ENCODE measurements at regions not wholly inside any gene's neighbourhood (a gene's known extent, or its start where the extent isn't known, plus 50 kb on each side); places are given as distances from the start of the nearest gene placed in this dataset.

DNA sequence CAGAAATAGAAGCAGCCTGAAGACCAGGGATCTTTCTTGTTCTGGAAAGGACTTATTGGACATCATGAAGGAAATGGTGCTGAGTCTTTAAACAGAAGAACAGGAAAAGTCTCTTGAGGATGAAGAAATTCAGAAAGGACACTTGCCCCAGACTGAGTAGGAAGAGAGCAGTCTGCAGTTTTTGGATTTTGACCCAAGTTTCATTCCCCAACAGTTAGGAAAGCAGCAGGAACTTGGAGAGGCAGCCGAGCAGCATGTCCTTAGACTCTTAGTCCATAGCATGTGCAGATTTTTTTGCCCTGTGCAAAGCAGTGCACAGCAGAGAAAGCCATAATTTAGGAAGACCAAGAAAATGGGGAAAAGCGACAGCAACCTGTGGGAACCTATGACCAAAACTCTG lies 927.2 kb upstream of the AUTS2 start:
- H2AFZ ChIP-seq (ENCODE audit: low read length): no peak overlapping the region
- H4K20me1 ChIP-seq (ENCODE audit: insufficient read depth, low read length): no peaks in the 10 kb centered on the region
- H3K9ac ChIP-seq (ENCODE audit: low read length): no peak overlapping the region
- no peaks in the 10 kb centered on the region for H3K36me3 ChIP-seq (replicated peaks; ENCODE audit: insufficient read depth, low read length)
- no peaks in the 10 kb centered on the region for H3K79me2 ChIP-seq (ENCODE audit: low read length)
- no peaks in the 10 kb centered on the region for H3K9me2 ChIP-seq (replicated peaks; ENCODE audit: insufficient read depth, low read length)
- TF ChIP-seq EZH2 (optimal IDR thresholded peaks at IDR 0.05; ENCODE audit: low read depth, low read length): no peak
- no peak for TF ChIP-seq EZH2phosphoT487 (IDR thresholded peaks at IDR 0.05; ENCODE audit: low read length)
- TF ChIP-seq, protein P1, sequence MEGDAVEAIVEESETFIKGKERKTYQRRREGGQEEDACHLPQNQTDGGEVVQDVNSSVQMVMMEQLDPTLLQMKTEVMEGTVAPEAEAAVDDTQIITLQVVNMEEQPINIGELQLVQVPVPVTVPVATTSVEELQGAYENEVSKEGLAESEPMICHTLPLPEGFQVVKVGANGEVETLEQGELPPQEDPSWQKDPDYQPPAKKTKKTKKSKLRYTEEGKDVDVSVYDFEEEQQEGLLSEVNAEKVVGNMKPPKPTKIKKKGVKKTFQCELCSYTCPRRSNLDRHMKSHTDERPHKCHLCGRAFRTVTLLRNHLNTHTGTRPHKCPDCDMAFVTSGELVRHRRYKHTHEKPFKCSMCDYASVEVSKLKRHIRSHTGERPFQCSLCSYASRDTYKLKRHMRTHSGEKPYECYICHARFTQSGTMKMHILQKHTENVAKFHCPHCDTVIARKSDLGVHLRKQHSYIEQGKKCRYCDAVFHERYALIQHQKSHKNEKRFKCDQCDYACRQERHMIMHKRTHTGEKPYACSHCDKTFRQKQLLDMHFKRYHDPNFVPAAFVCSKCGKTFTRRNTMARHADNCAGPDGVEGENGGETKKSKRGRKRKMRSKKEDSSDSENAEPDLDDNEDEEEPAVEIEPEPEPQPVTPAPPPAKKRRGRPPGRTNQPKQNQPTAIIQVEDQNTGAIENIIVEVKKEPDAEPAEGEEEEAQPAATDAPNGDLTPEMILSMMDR (IDR thresholded peaks at IDR 0.05; ENCODE audit: low read length): no peak
- H3K4me2 ChIP-seq (ENCODE audit: low read depth, low read length): no peak overlapping the region
- H3K4me3 ChIP-seq (ENCODE audit: low read length): no peak overlapping the region
- no peaks in the 10 kb centered on the region for H3K27me3 ChIP-seq (replicated peaks; ENCODE audit: insufficient read depth, low read length)
- H3K27ac ChIP-seq (ENCODE audit: low read length): no peak overlapping the region
- no peak for DNase-seq
- H3K4me1 ChIP-seq (ENCODE audit: low read length): no peaks in the 10 kb centered on the region
- no peaks in the 10 kb centered on the region for H3F3A ChIP-seq (ENCODE audit: insufficient read depth, low read length)
- H3K9me3 ChIP-seq (replicated peaks; ENCODE audit: insufficient read depth, low read length): no peaks in the 10 kb centered on the region

GRCh38 chr7:68671671-68672070 lies 926.6 kb upstream of the AUTS2 start:
- Histone ChIP-seq H3K27me3 (replicated peaks; ENCODE audit: insufficient read depth, low read length) (no peaks in the 10 kb centered on the region), H3K9ac (ENCODE audit: low read length) (no peak overlapping the region), H2AFZ (ENCODE audit: low read length) (no peak overlapping the region), H3K27ac (ENCODE audit: low read length) (no peak overlapping the region), H3K36me3 (replicated peaks; ENCODE audit: insufficient read depth, low read length) (no peaks in the 10 kb centered on the region), H3K4me3 (ENCODE audit: low read length) (no peak overlapping the region), H3K9me3 (replicated peaks; ENCODE audit: insufficient read depth, low read length) (no peaks in the 10 kb centered on the region), H3K4me2 (ENCODE audit: low read depth, low read length) (no peak overlapping the region), H4K20me1 (ENCODE audit: insufficient read depth, low read length) (no peaks in the 10 kb centered on the region), H3K79me2 (ENCODE audit: low read length) (no peaks in the 10 kb centered on the region), H3K4me1 (ENCODE audit: low read length) (no peaks in the 10 kb centered on the region), H3K9me2 (replicated peaks; ENCODE audit: insufficient read depth, low read length) (no peaks in the 10 kb centered on the region), H3F3A (ENCODE audit: insufficient read depth, low read length) (no peaks in the 10 kb centered on the region)
- no peak for DNase-seq
- TF ChIP-seq, protein P1 (IDR thresholded peaks at IDR 0.05; ENCODE audit: low read length): no peak
- no peak for TF ChIP-seq EZH2phosphoT487 (IDR thresholded peaks at IDR 0.05; ENCODE audit: low read length)
- TF ChIP-seq EZH2 (optimal IDR thresholded peaks at IDR 0.05; ENCODE audit: low read depth, low read length): no peak

DNA sequence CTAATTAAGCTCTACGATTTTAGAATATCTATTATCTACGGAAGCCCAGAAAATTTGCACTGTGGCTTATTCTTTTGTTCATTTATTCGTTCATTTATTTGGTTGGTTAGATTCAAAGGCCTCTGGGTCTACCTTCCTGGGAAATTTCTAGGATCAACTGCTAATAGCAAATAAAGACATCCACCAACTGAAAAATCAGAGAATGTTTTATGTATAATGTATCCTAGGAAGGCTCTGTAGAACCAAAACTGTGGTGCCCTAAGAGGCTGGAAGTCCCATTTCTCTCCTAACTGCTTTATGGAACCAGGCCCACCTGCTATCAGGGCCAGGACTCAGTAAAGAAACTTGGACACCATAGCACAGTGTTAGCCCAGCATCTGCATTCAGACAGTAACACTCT lies 923.4 kb upstream of the AUTS2 start:
- Histone ChIP-seq H3K27ac (ENCODE audit: low read length) (no peak overlapping the region), H3K36me3 (replicated peaks; ENCODE audit: insufficient read depth, low read length) (no peaks in the 10 kb centered on the region), H3K4me2 (ENCODE audit: low read depth, low read length) (no peak overlapping the region), H3K27me3 (replicated peaks; ENCODE audit: insufficient read depth, low read length) (no peaks in the 10 kb centered on the region), H3K4me3 (ENCODE audit: low read length) (no peak overlapping the region), H3K4me1 (ENCODE audit: low read length) (no peaks in the 10 kb centered on the region), H3F3A (ENCODE audit: insufficient read depth, low read length) (no peaks in the 10 kb centered on the region), H2AFZ (ENCODE audit: low read length) (no peak overlapping the region), H4K20me1 (ENCODE audit: insufficient read depth, low read length) (no peaks in the 10 kb centered on the region), H3K79me2 (ENCODE audit: low read length) (no peaks in the 10 kb centered on the region), H3K9ac (ENCODE audit: low read length) (no peak overlapping the region), H3K9me3 (replicated peaks; ENCODE audit: insufficient read depth, low read length) (no peaks in the 10 kb centered on the region), H3K9me2 (replicated peaks; ENCODE audit: insufficient read depth, low read length) (no peaks in the 10 kb centered on the region)
- TF ChIP-seq EZH2phosphoT487 (IDR thresholded peaks at IDR 0.05; ENCODE audit: low read length) (no peak), EZH2 (optimal IDR thresholded peaks at IDR 0.05; ENCODE audit: low read depth, low read length) (no peak)
- TF ChIP-seq, protein P1 (IDR thresholded peaks at IDR 0.05; ENCODE audit: low read length): no peak
- no peak for DNase-seq
